Skin of body (tissue), 1 donor: ENCODE measurements at regions not wholly inside any gene's neighbourhood (a gene's known extent, or its start where the extent isn't known, plus 50 kb on each side); places are given as distances from the start of the nearest gene placed in this dataset.

Experiments
- DNase-seq: peaks from one replicate; lab custom pipeline; 2025; lab: John Stamatoyannopoulos, UW

GRCh38 chr2:107618769-107619168 lies 207.9 kb upstream of the RGPD4 start:
- DNase-seq, result no peak

- no peak for DNase-seq
These were observed 205.2 kb upstream of the RGPD4 start for GRCh38 chr2:107621186-107622165.

GRCh38 chr2:107622741-107623310 lies 203.9 kb upstream of the RGPD4 start:
- no peak for DNase-seq

GRCh38 chr2:107625982-107626381 lies 200.7 kb upstream of the RGPD4 start:
- no peak for DNase-seq

GRCh38 chr2:107627164-107627563 lies 199.5 kb upstream of the RGPD4 start:
- no peak for DNase-seq

- no peak for DNase-seq
These were observed 198.8 kb upstream of the RGPD4 start for GRCh38 chr2:107627926-107628325.

GRCh38 chr2:107633580-107634147 lies 193.0 kb upstream of the RGPD4 start:
- no peak for DNase-seq

GRCh38 chr2:107634172-107634571 lies 192.5 kb upstream of the RGPD4 start:
- no peak for DNase-seq

- no peak for DNase-seq
These were observed 190.8 kb upstream of the RGPD4 start for GRCh38 chr2:107635883-107636282.

- DNase-seq, result no peak
These were observed 181.1 kb upstream of the RGPD4 start for GRCh38 chr2:107645586-107645985.

- DNase-seq, result no peak
These were observed 177.8 kb upstream of the RGPD4 start for GRCh38 chr2:107648781-107649404.

GRCh38 chr2:107657049-107657448 lies 169.6 kb upstream of the RGPD4 start:
- no peak for DNase-seq

GRCh38 chr2:107663632-107664031 lies 163.1 kb upstream of the RGPD4 start:
- no peak for DNase-seq

GRCh38 chr2:107669335-107669734 lies 157.4 kb upstream of the RGPD4 start:
- no peak for DNase-seq

- no peak for DNase-seq
These were observed 144.8 kb upstream of the RGPD4 start for GRCh38 chr2:107681936-107682335.

GRCh38 chr2:107684421-107684820 lies 142.3 kb upstream of the RGPD4 start:
- no peak for DNase-seq

- DNase-seq, result no peak
These were observed 141.2 kb upstream of the RGPD4 start for GRCh38 chr2:107685421-107685986.

- DNase-seq, result peak; percentile 1
These were observed 139.6 kb upstream of the RGPD4 start for GRCh38 chr2:107687073-107687472.

- DNase-seq, result no peak
These were observed 138.6 kb upstream of the RGPD4 start for GRCh38 chr2:107688135-107688534.

- no peak for DNase-seq
These were observed 133.1 kb upstream of the RGPD4 start for GRCh38 chr2:107693604-107694003.

- no peak for DNase-seq
These were observed 132.0 kb upstream of the RGPD4 start for GRCh38 chr2:107694667-107695066.

GRCh38 chr2:107697385-107697784 lies 129.3 kb upstream of the RGPD4 start:
- no peak for DNase-seq
